Activated CD8-positive, alpha-beta memory T cell treated with anti-CD3 and anti-CD28 coated beads, Interleukin-2, amount 50 U/mL, for 24 hours (primary cell): ENCODE measurements at regions not wholly inside any gene's neighbourhood (a gene's known extent, or its start where the extent isn't known, plus 50 kb on each side); places are given as distances from the start of the nearest gene placed in this dataset.
"Not testable (repeated sequence)": the region's sequence is repeated elsewhere in the genome, so short reads cannot be mapped to it uniquely, and the experiment has no call there.

ENCODE experiments used
- DNase-seq: peaks from one replicate; pipeline ENCODE4 v3.0.0-alpha.2; 2020; ENCODE audit errors: extremely low read depth

DNA sequence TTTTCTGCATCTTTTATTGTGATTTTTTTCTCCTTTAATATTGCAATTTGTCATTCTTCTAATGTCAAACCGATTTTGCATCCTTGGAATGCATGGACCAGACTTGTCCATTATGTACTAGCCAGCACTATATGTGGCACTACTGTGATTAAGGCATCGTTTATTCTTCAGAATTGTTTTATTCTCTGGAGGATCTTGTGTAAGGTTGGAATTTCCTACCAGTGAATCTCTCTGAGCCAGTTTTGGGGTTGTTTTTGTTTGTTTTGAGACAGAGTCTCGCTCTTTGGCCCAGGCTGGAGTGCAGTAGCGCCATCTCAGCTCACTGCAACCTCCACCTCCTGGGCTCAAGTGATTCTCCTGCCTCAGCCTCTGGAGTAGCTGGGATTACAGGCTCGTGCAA lies 58.5 kb downstream of the IGLL5 start:
- DNase-seq: no peak

DNA sequence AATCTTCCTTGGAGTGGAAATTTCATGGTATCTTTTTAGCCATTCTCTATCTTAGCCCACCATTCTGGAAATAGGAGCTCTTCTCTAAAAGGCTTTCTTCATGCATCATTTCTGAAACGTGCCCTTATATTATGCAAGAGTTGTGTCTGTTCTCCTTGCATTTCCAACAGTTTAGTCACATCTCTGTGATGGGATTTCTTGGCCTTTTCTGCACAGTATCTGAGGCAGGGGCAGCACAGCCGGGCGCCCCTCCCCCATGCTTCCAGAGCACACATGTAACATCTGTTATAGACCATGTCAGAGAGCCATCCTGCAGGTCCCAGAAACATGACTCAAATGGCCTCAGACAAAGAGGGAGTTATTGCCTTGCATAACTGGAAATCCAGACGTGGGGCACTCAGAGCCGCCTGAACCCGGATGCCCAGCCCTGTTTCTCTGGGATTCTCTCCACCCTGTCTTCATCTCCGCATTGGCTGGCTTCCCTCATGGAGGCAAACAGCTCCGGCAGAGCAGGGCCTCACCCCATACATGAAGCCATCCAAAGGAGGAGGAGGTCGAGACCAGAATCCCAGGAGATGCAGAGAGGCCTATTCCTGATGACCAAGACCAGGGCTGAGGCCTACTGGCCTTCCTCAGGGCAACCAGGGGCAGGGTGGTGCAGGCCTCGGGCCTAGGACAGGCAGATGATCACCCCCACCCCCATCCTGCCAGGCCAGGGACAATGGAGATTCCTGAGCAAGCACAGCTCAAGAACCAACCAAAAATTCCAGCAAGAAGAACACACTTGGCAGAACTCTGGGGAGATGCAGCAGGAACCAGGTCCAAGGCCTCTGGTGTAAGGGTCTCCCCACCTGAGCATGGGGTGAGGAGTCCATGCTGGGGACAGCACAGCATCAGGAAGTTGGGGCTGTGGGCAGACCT lies 61.3 kb downstream of the IGLL5 start:
- no peak for DNase-seq

DNA sequence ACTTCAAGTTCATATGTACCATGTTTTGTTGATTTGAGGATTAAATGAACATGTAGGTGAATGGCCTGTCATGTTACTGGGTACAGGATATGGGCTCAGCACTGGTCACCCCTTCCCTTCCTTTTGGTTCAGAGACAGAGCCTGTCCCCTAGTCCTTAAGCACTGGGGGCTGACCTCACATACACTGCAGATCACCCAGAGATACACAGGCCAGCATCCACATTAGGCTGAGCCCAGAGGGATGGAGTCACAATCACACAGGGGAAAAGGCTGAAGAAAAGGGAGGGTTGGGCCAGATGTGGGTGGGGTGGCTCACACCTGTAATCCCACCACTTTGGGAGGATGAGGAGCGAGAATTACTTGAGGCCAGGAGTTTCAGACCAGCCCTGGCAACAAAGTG lies 62.3 kb downstream of the IGLL5 start:
- DNase-seq: no peak

DNA sequence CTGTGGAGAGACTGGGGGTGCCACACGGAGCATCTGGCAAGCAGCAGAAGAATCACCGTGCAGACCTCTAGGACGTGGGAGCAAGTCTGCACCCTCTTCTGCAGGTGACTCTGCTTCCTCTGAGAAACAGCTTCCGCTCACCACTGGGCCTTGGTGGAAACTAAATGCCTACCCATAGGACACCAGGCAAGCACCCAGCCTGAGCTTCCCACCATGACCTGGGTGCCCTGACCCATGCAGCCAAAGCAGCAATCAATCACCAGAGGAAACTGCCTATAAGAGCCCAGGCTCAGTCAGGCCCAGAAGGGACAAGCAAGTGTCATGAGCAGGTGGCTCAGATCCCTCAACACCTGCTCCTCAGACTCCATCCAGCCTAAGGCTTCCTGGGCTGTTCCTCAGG lies 63.4 kb downstream of the IGLL5 start:
- no peak for DNase-seq

DNA sequence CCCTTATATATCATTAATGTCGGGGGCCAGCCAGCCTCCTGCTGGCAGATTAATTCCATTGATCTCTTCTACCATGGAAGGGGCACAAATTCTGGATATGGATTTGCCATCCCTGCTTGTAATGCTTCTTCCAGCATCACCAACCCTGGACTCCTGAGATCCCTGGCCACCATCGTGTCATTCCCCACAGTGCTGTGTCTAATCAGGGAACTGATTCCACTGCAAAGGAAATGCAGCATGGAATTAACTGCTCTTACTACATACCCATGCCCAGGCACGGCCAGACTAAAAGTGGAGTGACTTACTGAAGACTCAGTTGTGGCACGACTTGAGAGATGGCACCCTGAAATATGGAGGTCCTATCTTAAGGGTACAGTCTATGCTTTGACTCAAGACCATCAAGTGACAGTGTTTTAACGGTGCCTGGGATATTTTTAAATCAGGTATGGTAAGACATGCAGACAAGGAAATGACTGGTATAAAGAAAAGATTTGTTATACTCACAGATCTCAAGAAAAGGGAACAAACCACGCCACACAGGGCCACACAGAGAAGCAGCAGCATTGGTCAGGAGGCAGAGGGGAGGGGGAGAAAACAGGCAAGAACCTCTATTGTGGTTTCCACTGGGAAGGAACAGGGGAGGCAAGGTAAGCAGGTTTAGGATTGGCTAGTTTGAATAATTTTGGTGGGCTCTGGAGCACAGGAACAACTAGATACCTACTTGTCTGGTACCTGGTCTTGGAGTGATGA lies 65.1 kb downstream of the IGLL5 start:
- DNase-seq: no peak

DNA sequence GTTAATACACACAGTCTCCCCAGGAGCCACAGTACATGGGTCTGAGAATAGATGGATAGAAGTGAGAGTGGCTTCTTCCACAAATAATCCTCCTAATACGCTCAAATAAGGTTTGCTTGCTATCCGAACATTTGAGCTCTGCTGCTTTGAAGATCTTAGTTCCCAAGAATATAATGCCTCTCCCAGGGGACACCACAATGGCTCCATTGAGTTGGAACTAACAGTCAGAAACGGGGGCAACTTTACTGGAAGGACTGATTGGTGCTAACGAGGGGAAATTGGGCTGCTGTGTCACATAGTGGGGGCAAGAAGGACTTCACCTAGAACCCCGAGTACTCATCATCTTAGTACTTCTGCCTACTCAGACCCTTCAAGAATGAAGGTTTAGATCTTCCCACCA lies 66.2 kb downstream of the IGLL5 start:
- no peak for DNase-seq

DNA sequence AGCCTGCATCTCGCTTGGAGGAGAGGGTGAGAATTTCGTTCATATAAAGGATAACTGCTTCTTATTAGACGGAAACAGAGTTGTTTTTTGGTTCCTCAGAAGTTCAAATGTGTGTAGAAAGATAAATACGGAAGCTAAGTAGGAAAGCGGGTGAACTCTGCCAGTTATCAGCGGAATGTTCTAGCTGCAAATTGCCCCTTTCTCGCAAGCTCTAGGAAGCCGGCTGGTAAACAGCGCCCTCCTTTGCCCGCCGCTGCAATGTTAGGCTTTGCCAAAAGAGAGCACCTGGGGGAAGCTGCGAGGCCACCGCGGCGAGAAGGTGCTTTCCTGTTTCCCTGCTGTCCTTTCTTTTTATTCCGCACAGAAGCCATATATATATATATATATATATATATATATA lies 67.0 kb downstream of the IGLL5 start:
- DNase-seq: no peak

DNA sequence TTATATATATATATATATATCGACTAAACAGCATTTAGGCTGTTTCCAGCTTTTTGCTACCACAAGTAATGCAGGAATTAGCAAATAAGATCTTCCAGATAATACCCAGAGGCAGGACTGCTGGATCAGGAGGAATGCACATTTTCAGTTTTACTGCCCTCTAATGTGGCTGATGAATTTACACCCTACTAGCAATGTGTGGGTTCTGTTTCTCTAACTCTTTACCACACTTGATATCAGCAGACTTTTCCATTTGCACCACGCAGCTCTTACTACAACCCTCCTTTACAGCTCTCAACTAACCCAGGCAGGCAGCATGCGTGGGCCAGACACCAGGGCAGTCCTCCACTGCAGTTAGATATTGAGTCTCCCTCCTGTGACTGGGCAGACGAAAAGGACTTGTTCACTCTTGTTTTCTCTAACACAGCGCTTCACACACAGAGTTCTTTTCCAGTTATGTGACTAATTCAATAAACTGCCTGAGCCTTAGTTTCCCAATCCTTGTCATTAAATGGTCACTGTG lies 67.7 kb downstream of the IGLL5 start:
- DNase-seq: no peak

DNA sequence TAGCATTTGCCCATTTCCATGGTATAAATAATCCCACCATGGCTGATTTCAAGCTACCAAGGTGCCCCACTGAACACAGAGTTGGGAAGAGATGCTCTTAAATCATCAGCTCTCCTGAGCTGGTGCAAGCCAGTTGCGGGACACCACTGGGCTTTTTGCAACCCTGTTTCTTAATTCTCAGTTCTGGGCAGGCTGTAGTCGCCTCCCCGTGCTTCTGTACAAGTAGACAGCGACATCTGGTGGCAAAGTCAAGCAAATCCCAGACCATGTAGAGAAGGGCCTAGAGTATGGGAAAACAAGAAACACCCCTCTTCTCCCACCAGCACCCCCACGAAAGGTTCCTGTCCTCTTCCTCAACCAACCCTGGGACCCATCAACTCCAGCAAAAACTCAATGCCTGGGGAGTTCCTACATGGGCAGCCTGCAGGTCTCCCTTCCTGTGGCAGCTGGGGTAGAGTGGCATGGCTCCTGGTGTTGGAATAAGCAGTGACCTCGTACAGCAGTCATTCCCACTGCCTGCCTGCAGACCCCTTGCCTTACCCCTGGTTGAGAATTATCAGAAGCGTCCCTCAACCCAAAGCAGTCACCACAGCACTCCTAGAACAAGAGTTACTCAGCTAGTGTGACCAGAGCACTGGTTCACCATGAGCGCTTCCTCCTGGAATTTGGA lies 68.4 kb downstream of the IGLL5 start:
- DNase-seq: peak; percentile 42

DNA sequence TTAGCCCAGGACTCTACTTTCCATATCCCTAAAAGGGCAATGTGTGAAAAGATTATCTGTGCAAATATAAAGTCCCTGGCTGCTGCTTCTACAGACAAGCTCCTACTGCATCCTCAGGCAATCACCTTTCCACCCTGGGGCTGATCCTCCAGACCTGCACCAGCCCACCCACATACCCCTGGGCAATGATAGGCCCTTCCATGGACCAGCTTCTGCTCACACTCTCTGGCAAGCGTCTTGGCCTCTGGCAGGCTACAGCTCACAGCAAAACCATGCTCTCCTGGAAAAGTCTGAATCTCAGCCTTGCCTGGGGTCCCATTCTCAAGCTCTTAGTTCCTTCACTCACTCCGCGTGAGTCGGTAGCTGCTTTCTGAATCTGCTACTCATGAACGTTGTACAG lies 69.5 kb downstream of the IGLL5 start:
- no peak for DNase-seq

DNA sequence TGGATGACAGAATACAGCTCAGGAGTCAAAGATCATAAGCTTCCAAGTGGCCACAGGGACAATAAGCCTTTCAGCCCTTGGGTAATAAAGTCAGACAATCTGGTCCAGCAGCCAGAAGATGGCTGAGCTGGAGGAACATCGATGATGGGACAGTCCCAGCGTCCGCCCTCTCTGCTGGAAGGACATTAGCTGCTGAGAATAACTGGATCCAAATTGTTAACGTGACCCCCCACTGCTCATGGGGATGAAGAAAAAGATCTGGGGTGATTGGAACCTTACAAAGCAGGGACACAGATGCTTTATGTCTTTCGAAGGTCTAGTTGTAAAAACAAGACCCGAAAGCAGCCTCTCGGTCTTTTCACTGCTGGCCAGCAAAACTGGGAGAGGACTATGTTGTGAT lies 71.0 kb downstream of the IGLL5 start:
- no peak for DNase-seq

DNA sequence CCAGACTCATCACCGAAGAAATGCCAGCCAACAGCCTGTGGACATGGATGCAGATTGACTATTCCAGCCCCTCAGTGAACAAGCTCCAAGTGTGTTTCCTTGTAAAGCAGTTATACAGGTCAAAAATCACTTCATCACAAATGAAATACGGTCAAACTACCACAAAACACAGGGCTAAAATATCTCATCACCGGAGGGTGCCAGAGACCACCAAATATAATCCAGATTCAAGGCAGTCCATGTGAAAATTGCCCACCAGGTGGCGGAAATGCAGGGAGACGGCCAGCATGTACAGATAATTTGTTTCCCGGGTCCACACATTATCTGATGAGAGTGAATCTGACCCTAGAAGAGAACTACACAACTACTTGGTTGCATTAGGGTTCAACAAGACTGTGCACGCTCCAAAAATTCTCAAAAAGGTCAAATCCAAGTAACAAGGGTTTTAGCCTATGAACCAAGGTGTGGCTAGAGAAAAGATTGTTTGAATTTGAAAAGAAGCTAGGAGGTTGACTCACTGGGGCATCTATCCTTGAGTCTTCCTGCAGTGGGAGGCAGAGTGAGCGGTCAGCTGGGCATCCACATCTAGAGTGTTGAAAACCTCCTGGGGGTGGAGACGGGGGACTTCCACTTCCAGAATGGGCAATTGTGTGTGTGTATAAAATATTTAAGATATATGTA lies 71.7 kb downstream of the IGLL5 start:
- DNase-seq: peak; percentile 28

DNA sequence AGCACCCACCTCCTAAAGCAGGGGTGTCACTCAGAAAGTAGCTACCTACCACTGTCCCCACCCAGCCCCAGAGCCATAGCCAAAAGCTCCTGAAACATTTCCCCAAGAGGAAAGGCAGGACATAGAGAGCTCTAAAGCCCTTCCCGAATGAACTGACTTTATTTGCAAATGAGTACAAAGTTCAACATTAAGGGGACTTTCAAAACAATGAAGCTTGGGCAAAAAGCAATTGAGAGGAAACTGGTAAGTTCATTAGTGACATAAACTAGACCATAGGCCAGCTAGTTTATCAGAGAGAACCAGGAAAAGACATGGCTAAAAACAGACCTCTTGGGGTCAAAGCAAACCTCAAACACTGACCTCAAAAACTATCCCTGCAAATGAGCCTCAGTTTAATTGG lies 72.7 kb downstream of the IGLL5 start:
- no peak for DNase-seq

DNA sequence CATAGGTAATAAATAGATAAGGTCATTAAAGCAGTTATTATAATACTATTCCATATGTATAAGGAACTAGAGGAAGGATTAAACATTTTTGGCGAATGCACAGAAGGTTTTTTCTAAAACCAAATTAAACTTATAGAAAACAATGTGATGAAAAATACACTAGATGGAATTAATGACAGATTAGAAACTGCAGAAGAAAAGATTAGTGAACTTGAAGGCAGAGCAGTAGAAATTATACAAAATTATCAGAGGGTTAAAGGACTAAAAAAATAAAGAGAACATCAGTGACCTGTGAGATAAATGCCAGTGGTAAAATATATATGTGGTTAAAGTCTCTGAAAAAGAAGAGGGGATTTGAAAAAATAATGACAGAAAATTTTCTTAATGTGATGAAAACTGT lies 74.0 kb downstream of the IGLL5 start:
- no peak for DNase-seq

DNA sequence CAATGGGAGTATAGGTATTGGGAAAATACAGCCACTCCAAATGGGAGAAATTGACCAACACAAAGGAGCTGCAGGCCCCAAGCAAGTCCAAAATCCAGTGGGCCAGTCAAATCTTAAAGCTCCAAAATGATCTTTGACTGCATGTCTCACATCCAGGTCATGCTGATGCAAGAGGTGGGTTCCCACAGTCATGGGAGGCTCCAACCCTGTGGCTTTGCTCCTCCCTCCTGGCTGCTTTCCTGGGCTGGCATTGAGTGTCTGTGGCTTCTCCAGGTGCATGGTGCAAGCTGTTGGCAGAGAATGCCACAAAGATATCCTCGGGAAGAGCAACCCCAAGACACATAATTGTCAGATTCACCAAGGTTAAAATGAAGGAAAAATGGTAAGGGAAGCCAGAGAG lies 80.8 kb downstream of the IGLL5 start:
- no peak for DNase-seq

DNA sequence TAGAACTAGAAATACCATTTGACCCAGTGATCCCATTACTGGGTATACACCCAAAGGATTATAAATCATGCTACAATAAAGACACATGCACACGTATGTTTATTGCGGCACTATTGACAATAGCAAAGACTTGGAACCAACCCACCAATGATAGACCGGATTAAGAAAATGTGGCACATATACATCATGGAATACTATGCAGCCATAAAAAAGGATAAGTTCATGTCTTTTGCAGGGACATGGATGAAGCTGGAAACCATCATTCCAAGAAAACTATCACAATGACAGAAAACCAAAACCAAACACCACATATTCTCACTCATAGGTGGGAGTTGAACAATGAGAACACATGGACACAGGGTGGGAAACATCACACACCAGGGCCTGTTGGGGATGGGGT lies 85.0 kb downstream of the IGLL5 start:
- DNase-seq: not testable (repeated sequence)

DNA sequence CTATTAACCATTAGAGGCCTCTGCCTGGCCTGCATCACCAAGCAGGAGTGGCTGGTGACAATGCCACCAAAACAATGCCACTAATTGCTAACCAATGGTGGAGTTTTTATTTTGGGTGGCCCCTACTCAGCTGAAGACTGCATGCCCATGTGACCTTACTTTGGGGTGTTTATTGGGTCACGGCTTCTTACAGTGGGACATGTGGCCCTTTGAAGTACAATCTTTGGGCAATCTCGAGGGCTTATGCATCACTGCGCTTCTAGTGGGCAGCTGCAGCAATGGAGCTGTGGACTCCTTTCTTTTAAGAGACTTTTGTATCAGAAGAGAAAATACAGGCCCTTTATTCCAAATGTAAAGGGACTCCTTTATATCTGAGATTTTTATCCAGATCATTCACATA lies 85.7 kb downstream of the IGLL5 start:
- no peak for DNase-seq

DNA sequence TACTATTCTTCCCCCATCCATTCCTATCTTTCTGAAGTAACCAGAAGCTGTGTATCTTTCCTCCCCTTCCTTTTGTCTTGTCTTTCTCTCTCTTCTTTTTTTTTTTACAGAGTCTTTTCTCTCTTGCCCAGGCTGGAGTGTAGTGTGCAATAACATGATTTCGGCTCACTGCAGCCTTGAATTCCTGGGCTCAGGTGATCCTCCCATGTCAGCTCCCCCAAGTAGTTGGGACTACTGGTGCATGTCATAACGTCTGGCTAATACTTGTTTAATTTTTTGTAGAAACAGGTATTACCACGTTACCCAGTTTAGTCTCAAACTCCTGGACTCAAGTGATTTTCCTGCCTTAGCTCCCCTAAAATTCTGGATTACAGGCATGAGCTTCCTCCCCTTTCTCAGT lies 86.5 kb downstream of the IGLL5 start:
- DNase-seq: no peak

DNA sequence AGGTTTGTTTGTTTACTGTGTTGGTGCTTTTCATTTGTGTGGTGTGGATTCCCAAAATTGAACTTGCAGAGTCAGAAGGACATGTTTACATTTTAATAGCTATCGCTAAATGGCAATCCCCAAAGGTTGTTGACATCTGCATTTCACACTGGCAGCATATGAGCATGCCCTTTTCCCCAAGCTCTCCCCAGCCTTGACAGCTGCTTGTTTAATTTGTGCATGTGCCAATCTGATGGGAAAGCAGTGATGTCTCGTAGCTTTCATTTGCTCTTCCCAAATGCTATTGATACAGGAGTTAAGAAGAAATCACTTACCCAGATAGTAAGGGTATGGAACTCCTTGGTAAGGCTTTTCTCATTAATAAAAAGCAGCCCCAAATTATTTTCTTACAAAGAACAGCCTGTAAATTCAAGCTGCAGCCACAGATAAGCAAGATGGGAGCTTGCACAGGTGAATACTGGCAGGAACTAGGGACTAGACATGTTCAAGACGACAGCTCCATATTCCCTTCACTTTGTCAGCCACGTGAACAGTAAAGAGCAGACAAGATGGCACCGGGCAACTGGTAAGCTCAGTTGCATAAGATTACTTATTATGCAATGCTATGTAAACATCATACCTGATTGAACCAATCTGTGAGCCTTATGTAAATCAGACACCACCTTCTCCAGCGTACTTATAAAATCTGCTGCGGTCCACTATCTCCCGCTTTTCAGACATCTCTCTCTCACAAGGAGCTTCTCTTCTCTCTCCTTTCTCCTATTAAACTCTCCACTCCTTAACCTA lies 87.4 kb downstream of the IGLL5 start:
- no peak for DNase-seq

DNA sequence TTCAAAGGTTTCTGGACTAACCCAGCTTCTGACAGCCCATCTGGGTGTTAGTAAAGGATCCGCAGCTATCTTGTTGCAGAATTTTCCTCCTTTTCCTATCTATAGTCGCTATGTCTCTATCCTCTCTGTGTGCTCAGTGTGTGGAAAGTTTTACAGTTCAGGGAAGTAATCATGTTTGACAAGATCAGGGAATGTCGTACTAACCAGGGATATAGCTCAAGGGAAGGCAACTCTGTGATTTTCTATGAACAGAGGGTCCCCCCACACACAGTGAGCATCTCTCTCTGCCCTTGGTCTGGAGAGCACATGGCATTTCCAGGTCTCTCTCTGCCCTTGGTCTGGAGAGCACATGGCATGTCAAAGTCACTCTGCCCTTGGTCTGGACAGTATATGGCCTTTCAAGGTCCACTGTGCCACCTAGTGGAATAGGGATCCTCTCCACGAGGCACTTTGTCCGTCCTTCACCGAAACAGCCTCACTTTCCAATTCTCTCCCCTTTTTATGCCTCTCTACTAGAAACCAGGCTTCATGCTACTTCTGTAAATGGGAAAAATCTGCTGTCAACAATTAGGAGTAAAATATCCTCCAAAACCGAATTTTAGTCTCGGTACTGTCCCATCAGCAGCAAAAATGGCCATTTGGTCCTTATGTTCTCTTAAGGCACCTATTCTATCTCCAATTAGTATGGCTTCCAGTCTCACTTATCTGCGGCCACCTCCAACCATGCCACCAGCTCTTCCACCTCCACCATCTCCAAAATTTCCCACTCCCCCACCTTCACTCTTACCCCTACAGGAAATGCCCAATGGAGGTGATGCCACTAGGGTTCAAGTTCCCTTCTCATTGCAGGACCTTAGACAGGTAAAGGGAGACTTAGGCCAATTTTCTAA lies 88.7 kb downstream of the IGLL5 start:
- no peak for DNase-seq
